ENCODE measurements at regions not wholly inside any gene's neighbourhood (a gene's known extent, or its start where the extent isn't known, plus 50 kb on each side); places are given as distances from the start of the nearest gene placed in this dataset.

- Histone ChIP-seq H3K27ac (no peak overlapping the region), H3K27me3 (ENCODE audit: insufficient read depth, low read depth, severe bottlenecking) (no peaks in the 10 kb centered on the region), H3K9me3 (ENCODE audit: severe bottlenecking) (no peaks in the 10 kb centered on the region), H3K36me3 (no peaks in the 10 kb centered on the region), H3K4me3 (ENCODE audit: low read depth, low read length) (no peak overlapping the region)
- DNase-seq, result no peak
- no peak for TF ChIP-seq CTCF (IDR thresholded peaks at IDR 0.05; ENCODE audit: low read depth, low read length)
Observed at GRCh38 chr13:85321734-85322133, 477.5 kb downstream of the SLITRK6 start.

GRCh38 chr13:85317781-85318180, 481.4 kb downstream of the SLITRK6 start:
- Histone ChIP-seq H3K27me3 (ENCODE audit: insufficient read depth, low read depth, severe bottlenecking) (no peaks in the 10 kb centered on the region), H3K36me3 (no peaks in the 10 kb centered on the region), H3K9me3 (ENCODE audit: severe bottlenecking) (no peaks in the 10 kb centered on the region), H3K27ac (no peak overlapping the region), H3K4me3 (ENCODE audit: low read depth, low read length) (no peak overlapping the region)
- no peak for TF ChIP-seq CTCF (IDR thresholded peaks at IDR 0.05; ENCODE audit: low read depth, low read length)
- DNase-seq, result no peak

- Histone ChIP-seq H3K4me3 (ENCODE audit: low read depth, low read length) (no peak overlapping the region), H3K27me3 (ENCODE audit: insufficient read depth, low read depth, severe bottlenecking) (no peaks in the 10 kb centered on the region), H3K27ac (no peak overlapping the region), H3K36me3 (no peaks in the 10 kb centered on the region), H3K9me3 (ENCODE audit: severe bottlenecking) (no peaks in the 10 kb centered on the region)
- no peak for TF ChIP-seq CTCF (IDR thresholded peaks at IDR 0.05; ENCODE audit: low read depth, low read length)
- no peak for DNase-seq
Observed at GRCh38 chr13:85316506-85317025, 482.7 kb downstream of the SLITRK6 start.

GRCh38 chr13:85314686-85315085, 484.5 kb downstream of the SLITRK6 start:
- Histone ChIP-seq H3K9me3 (ENCODE audit: severe bottlenecking) (no peaks in the 10 kb centered on the region), H3K36me3 (no peaks in the 10 kb centered on the region), H3K27ac (peak overlapping the region; percentile 42), H3K27me3 (ENCODE audit: insufficient read depth, low read depth, severe bottlenecking) (no peaks in the 10 kb centered on the region), H3K4me3 (ENCODE audit: low read depth, low read length) (no peak overlapping the region)
- DNase-seq, result peak; percentile 51
- TF ChIP-seq CTCF (IDR thresholded peaks at IDR 0.05; ENCODE audit: low read depth, low read length), result no peak

- H3K4me3 ChIP-seq (ENCODE audit: low read depth, low read length), result no peak overlapping the region
- H3K36me3 ChIP-seq, result no peaks in the 10 kb centered on the region
- H3K9me3 ChIP-seq (ENCODE audit: severe bottlenecking), result no peaks in the 10 kb centered on the region
- no peak for DNase-seq
- no peak for TF ChIP-seq CTCF (IDR thresholded peaks at IDR 0.05; ENCODE audit: low read depth, low read length)
- H3K27ac ChIP-seq, result peak overlapping the region; percentile 42
- no peaks in the 10 kb centered on the region for H3K27me3 ChIP-seq (ENCODE audit: insufficient read depth, low read depth, severe bottlenecking)
Observed at GRCh38 chr13:85313761-85314503, 485.3 kb downstream of the SLITRK6 start.

GRCh38 chr13:85312071-85312470, 487.1 kb downstream of the SLITRK6 start:
- TF ChIP-seq CTCF (IDR thresholded peaks at IDR 0.05; ENCODE audit: low read depth, low read length), result no peak
- no peaks in the 10 kb centered on the region for H3K9me3 ChIP-seq (ENCODE audit: severe bottlenecking)

More at GRCh38 chr13:85312071-85312470, 487.1 kb downstream of the SLITRK6 start:
- no peaks in the 10 kb centered on the region for H3K36me3 ChIP-seq
- H3K27ac ChIP-seq, result no peak overlapping the region
- no peak for DNase-seq
- no peak overlapping the region for H3K4me3 ChIP-seq (ENCODE audit: low read depth, low read length)
- H3K27me3 ChIP-seq (ENCODE audit: insufficient read depth, low read depth, severe bottlenecking), result no peaks in the 10 kb centered on the region
